GM19240 (cell line): ENCODE measurements at regions not wholly inside any gene's neighbourhood (a gene's known extent, or its start where the extent isn't known, plus 50 kb on each side); places are given as distances from the start of the nearest gene placed in this dataset.

Source experiments
- DNase-seq: peaks from one replicate; pipeline ENCODE4 v3.0.0; 2011; ENCODE audit warnings: low spot score; ENCODE audit not compliant: insufficient read length

- no peak for DNase-seq
Observed at GRCh38 chr6:98124171-98124570, 710.2 kb upstream of the POU3F2 start.

- DNase-seq: no peak
Observed at GRCh38 chr6:98131290-98131990, 702.9 kb upstream of the POU3F2 start.

- DNase-seq: no peak
Observed at GRCh38 chr6:98136333-98136732, 698.0 kb upstream of the POU3F2 start.

- no peak for DNase-seq
Observed at GRCh38 chr6:98137391-98137790, 697.0 kb upstream of the POU3F2 start.

GRCh38 chr6:98142839-98143238 is 691.5 kb upstream of the POU3F2 start:
- DNase-seq: no peak

- no peak for DNase-seq
Observed at GRCh38 chr6:98146656-98147055, 687.7 kb upstream of the POU3F2 start.

- DNase-seq: no peak
Observed at GRCh38 chr6:98156580-98156979, 677.8 kb upstream of the POU3F2 start.

- DNase-seq: no peak
Observed at GRCh38 chr6:98179606-98180005, 654.8 kb upstream of the POU3F2 start.

- DNase-seq: no peak
Observed at GRCh38 chr6:98200084-98200483, 634.3 kb upstream of the POU3F2 start.

- no peak for DNase-seq
Observed at GRCh38 chr6:98203170-98203806, 631.1 kb upstream of the POU3F2 start.

GRCh38 chr6:98212468-98212867 is 621.9 kb upstream of the POU3F2 start:
- no peak for DNase-seq

- DNase-seq: no peak
Observed at GRCh38 chr6:98215531-98215930, 618.8 kb upstream of the POU3F2 start.

GRCh38 chr6:98230250-98230649 is 604.1 kb upstream of the POU3F2 start:
- no peak for DNase-seq

- no peak for DNase-seq
Observed at GRCh38 chr6:98239057-98239456, 595.3 kb upstream of the POU3F2 start.

- no peak for DNase-seq
Observed at GRCh38 chr6:98241630-98242029, 592.7 kb upstream of the POU3F2 start.

- no peak for DNase-seq
Observed at GRCh38 chr6:98254624-98255023, 579.8 kb upstream of the POU3F2 start.

- DNase-seq: no peak
Observed at GRCh38 chr6:98260382-98260781, 574.0 kb upstream of the POU3F2 start.

- DNase-seq: no peak
Observed at GRCh38 chr6:98272060-98272459, 562.3 kb upstream of the POU3F2 start.

GRCh38 chr6:98274691-98275090 is 559.7 kb upstream of the POU3F2 start:
- no peak for DNase-seq

- no peak for DNase-seq
Observed at GRCh38 chr6:98280492-98280891, 553.9 kb upstream of the POU3F2 start.

GRCh38 chr6:98286620-98287019 is 547.8 kb upstream of the POU3F2 start:
- DNase-seq: no peak

GRCh38 chr6:98287876-98288275 is 546.5 kb upstream of the POU3F2 start:
- no peak for DNase-seq

- no peak for DNase-seq
Observed at GRCh38 chr6:98292810-98293209, 541.6 kb upstream of the POU3F2 start.
